Naive B cell (primary cell): ENCODE measurements at regions not wholly inside any gene's neighbourhood (a gene's known extent, or its start where the extent isn't known, plus 50 kb on each side); places are given as distances from the start of the nearest gene placed in this dataset.

Source experiments
- ATAC-seq, 2 donors: fragments of 150-1000 bp; cut with Tn5 transposase; 2 replicates each; pipeline ENCODE4 v1.10.0; 2021; ENCODE audit warnings: low read depth in 2 of 2, mild to moderate bottlenecking in 2 of 2, moderate library complexity in 2 of 2
- DNase-seq: peaks from one replicate; pipeline ENCODE4 v3.0.0; 2022
- H3K27ac Mint-ChIP-seq, 6 donors: one replicate each; pipeline ENCODE4 v1.8.0; 2020 to 2022; ENCODE audit warnings: mild to moderate bottlenecking in 6 of 6, mixed read lengths in 6 of 6, moderate library complexity in 5 of 6, inconsistent platforms in 2 of 6
- H3K27me3 Mint-ChIP-seq, 3 donors: one replicate each; pipeline ENCODE4 v1.8.0; 2021 to 2022; ENCODE audit warnings: mixed read lengths in 3 of 3, mild to moderate bottlenecking in 1 of 3
- H3K36me3 Mint-ChIP-seq, 2 donors: one replicate each; pipeline ENCODE4 v1.8.0; 2020 to 2022; ENCODE audit warnings: mixed read lengths in 2 of 2, inconsistent platforms in 1 of 2, mild to moderate bottlenecking in 1 of 2
- H3K4me1 Mint-ChIP-seq, 3 donors: one replicate each; pipeline ENCODE4 v1.8.0; 2020 to 2022; ENCODE audit warnings: mixed read lengths in 3 of 3, inconsistent platforms in 1 of 3, mild to moderate bottlenecking in 1 of 3, moderate library complexity in 1 of 3
- H3K4me3 Mint-ChIP-seq, 8 donors: one replicate each; pipeline ENCODE4 v1.8.0; 2020 to 2022; ENCODE audit warnings: mild to moderate bottlenecking in 8 of 8, mixed read lengths in 8 of 8, moderate library complexity in 8 of 8, inconsistent platforms in 2 of 8
- H3K9me3 Mint-ChIP-seq, 7 donors: one replicate each; pipeline ENCODE4 v1.8.0; 2020 to 2022; ENCODE audit warnings: mixed read lengths in 7 of 7, mild to moderate bottlenecking in 5 of 7, inconsistent platforms in 2 of 7, moderate library complexity in 1 of 7

- Mint-ChIP-seq H3K9me3 (peaks cover 0 to 19% (median 4%) of the 10 kb centered on the region in 7 donors), H3K4me3 (no peak overlapping the region), H3K27ac (no peak overlapping the region), H3K27me3 (no peaks in the 10 kb centered on the region), H3K4me1 (no peaks in the 10 kb centered on the region), H3K36me3 (no peaks in the 10 kb centered on the region)
- no peak for DNase-seq
- ATAC-seq: no peak
These were observed 706.4 kb upstream of the GOT2 start for GRCh38 chr16:59440502-59440901.

- no peaks in the 10 kb centered on the region for H3K27me3 Mint-ChIP-seq
- DNase-seq: no peak
- no peak overlapping the region for H3K4me3 Mint-ChIP-seq
- no peaks in the 10 kb centered on the region for H3K4me1 Mint-ChIP-seq
- no peak overlapping the region for H3K27ac Mint-ChIP-seq
- peaks cover 0 to 21% (median 4%) of the 10 kb centered on the region in 7 donors for H3K9me3 Mint-ChIP-seq
- ATAC-seq: no peak
- no peaks in the 10 kb centered on the region for H3K36me3 Mint-ChIP-seq
These were observed 698.8 kb upstream of the GOT2 start for GRCh38 chr16:59432896-59433295.

- no peak overlapping the region for H3K27ac Mint-ChIP-seq
- no peaks in the 10 kb centered on the region for H3K36me3 Mint-ChIP-seq
- peaks cover 0 to 21% (median 4%) of the 10 kb centered on the region in 7 donors for H3K9me3 Mint-ChIP-seq
- DNase-seq: no peak
- ATAC-seq: no peak
- no peaks in the 10 kb centered on the region for H3K27me3 Mint-ChIP-seq
- no peak overlapping the region for H3K4me3 Mint-ChIP-seq
- no peaks in the 10 kb centered on the region for H3K4me1 Mint-ChIP-seq
These were observed 698.2 kb upstream of the GOT2 start for GRCh38 chr16:59432276-59432675.

GRCh38 chr16:59424714-59425273 is 690.7 kb upstream of the GOT2 start:
- Mint-ChIP-seq H3K27me3 (no peaks in the 10 kb centered on the region), H3K36me3 (no peaks in the 10 kb centered on the region), H3K4me3 (no peak overlapping the region), H3K27ac (no peak overlapping the region), H3K4me1 (no peaks in the 10 kb centered on the region), H3K9me3 (peaks cover 0 to 8% (median 4%) of the 10 kb centered on the region in 7 donors)
- ATAC-seq: no peak
- no peak for DNase-seq

- Mint-ChIP-seq H3K27me3 (no peaks in the 10 kb centered on the region), H3K9me3 (peaks cover 0 to 9% (median 2%) of the 10 kb centered on the region in 7 donors), H3K36me3 (no peaks in the 10 kb centered on the region), H3K27ac (no peak overlapping the region), H3K4me3 (no peak overlapping the region), H3K4me1 (no peaks in the 10 kb centered on the region)
- DNase-seq: no peak
- no peak for ATAC-seq
These were observed 678.1 kb upstream of the GOT2 start for GRCh38 chr16:59411961-59412841.

- Mint-ChIP-seq H3K9me3 (peaks cover 0 to 4% (median 0%) of the 10 kb centered on the region in 7 donors), H3K36me3 (no peaks in the 10 kb centered on the region), H3K4me3 (no peak overlapping the region), H3K27ac (no peak overlapping the region), H3K4me1 (no peaks in the 10 kb centered on the region), H3K27me3 (no peaks in the 10 kb centered on the region)
- ATAC-seq (no peak), DNase-seq (no peak)
These were observed 676.3 kb upstream of the GOT2 start for GRCh38 chr16:59410451-59410850.

GRCh38 chr16:59405802-59406201 is 671.7 kb upstream of the GOT2 start:
- Mint-ChIP-seq H3K4me3 (no peak overlapping the region), H3K27ac (no peak overlapping the region)

GRCh38 chr16:59404509-59404908 is 670.4 kb upstream of the GOT2 start:
- Mint-ChIP-seq H3K36me3 (no peaks in the 10 kb centered on the region), H3K4me3 (no peak overlapping the region), H3K4me1 (no peaks in the 10 kb centered on the region), H3K9me3 (peaks cover 0 to 8% (median 0%) of the 10 kb centered on the region in 7 donors), H3K27me3 (no peaks in the 10 kb centered on the region), H3K27ac (no peak overlapping the region)
- ATAC-seq (no peak), DNase-seq (no peak)

More at GRCh38 chr16:59405802-59406201, 671.7 kb upstream of the GOT2 start:
- Mint-ChIP-seq H3K4me1 (no peaks in the 10 kb centered on the region), H3K36me3 (no peaks in the 10 kb centered on the region), H3K9me3 (peaks cover 0 to 8% (median 2%) of the 10 kb centered on the region in 7 donors), H3K27me3 (no peaks in the 10 kb centered on the region)
- DNase-seq (no peak), ATAC-seq (no peak)

GRCh38 chr16:59400830-59401229 is 666.7 kb upstream of the GOT2 start:
- H3K36me3 Mint-ChIP-seq: no peaks in the 10 kb centered on the region

GRCh38 chr16:59397638-59398037 is 663.5 kb upstream of the GOT2 start:
- no peak overlapping the region for H3K27ac Mint-ChIP-seq
- H3K4me1 Mint-ChIP-seq: no peaks in the 10 kb centered on the region
- DNase-seq (no peak), ATAC-seq (no peak)
- H3K36me3 Mint-ChIP-seq: no peaks in the 10 kb centered on the region
- H3K4me3 Mint-ChIP-seq: no peak overlapping the region
- peaks cover 0 to 27% (median 4%) of the 10 kb centered on the region in 7 donors for H3K9me3 Mint-ChIP-seq
- H3K27me3 Mint-ChIP-seq: no peaks in the 10 kb centered on the region

More at GRCh38 chr16:59400830-59401229, 666.7 kb upstream of the GOT2 start:
- DNase-seq: no peak
- Mint-ChIP-seq H3K4me1 (no peaks in the 10 kb centered on the region), H3K27me3 (no peaks in the 10 kb centered on the region), H3K4me3 (no peak overlapping the region), H3K9me3 (peaks cover 0 to 14% (median 4%) of the 10 kb centered on the region in 7 donors), H3K27ac (no peak overlapping the region)
- no peak for ATAC-seq

GRCh38 chr16:59394526-59394925 is 660.4 kb upstream of the GOT2 start:
- Mint-ChIP-seq H3K27me3 (no peaks in the 10 kb centered on the region), H3K36me3 (no peaks in the 10 kb centered on the region), H3K9me3 (peaks cover 0 to 27% (median 4%) of the 10 kb centered on the region in 7 donors), H3K27ac (no peak overlapping the region), H3K4me1 (no peaks in the 10 kb centered on the region), H3K4me3 (no peak overlapping the region)
- DNase-seq (no peak), ATAC-seq (no peak)

- ATAC-seq: no peak
- no peaks in the 10 kb centered on the region for H3K36me3 Mint-ChIP-seq
- no peaks in the 10 kb centered on the region for H3K4me1 Mint-ChIP-seq
- no peak overlapping the region for H3K27ac Mint-ChIP-seq
- no peak for DNase-seq
- peaks cover 0 to 27% (median 9%) of the 10 kb centered on the region in 7 donors for H3K9me3 Mint-ChIP-seq
- H3K27me3 Mint-ChIP-seq: no peaks in the 10 kb centered on the region
- H3K4me3 Mint-ChIP-seq: no peak overlapping the region
These were observed 658.8 kb upstream of the GOT2 start for GRCh38 chr16:59392911-59393310.

- ATAC-seq (no peak), DNase-seq (no peak)
- Mint-ChIP-seq H3K27ac (no peak overlapping the region), H3K9me3 (peaks cover 0 to 24% (median 8%) of the 10 kb centered on the region in 7 donors), H3K4me1 (no peaks in the 10 kb centered on the region), H3K27me3 (no peaks in the 10 kb centered on the region), H3K36me3 (no peaks in the 10 kb centered on the region), H3K4me3 (no peak overlapping the region)
These were observed 657.7 kb upstream of the GOT2 start for GRCh38 chr16:59391617-59392364.
